Pancreas (tissue), 10 donors: ENCODE measurements at regions not wholly inside any gene's neighbourhood (a gene's known extent, or its start where the extent isn't known, plus 50 kb on each side); places are given as distances from the start of the nearest gene placed in this dataset.

Experiments used
- ATAC-seq, 4 donors: fragments of 200-7000 bp; cut with Tn5 transposase; one replicate each; pipeline versions ENCODE4 v1.8.0 to v1.9.1; 2020; ENCODE audit warnings: mild to moderate bottlenecking in 4 of 4, moderate library complexity in 4 of 4
- DNase-seq, 6 donors: peaks; one replicate each; pipeline ENCODE4 v3.0.0-alpha.2; 2020
- FAIRE-seq: peaks from 2 replicates; lab custom pipeline; 2012; peaks lifted over from hg19 to GRCh38; lab: Jason Lieb, UNC
- H3K27ac ChIP-seq, 4 donors: fragments of 200-600 bp; sonication (generic); 1 replicate in 3 of 4; 2 replicates in 1 of 4; pipeline versions ENCODE4 v1.5.0 to v1.8.0; 2020
- H3K27me3 ChIP-seq, 4 donors: fragments of 200-600 bp; one replicate each; pipeline ENCODE4 v1.8.0; 2021
- H3K36me3 ChIP-seq, 3 donors: fragments of 200-600 bp; sonication (generic) in 1 of 3; one replicate each; pipeline versions ENCODE4 v1.5.0 to v1.8.0; 2020 to 2021
- H3K4me1 ChIP-seq, 3 donors: fragments of 200-600 bp; one replicate each; pipeline ENCODE4 v1.8.0; 2021
- H3K4me3 ChIP-seq, 4 donors: fragments of 200-600 bp; sonication (generic) in 2 of 4; one replicate each; pipeline versions ENCODE4 v1.5.0 to v1.8.0; 2020 to 2021
- H3K9me3 ChIP-seq, 4 donors: fragments of 200-600 bp; one replicate each; pipeline ENCODE4 v1.8.0; 2021
- CTCF ChIP-seq, 4 donors: fragments of 200-600 bp; sonication (generic) in 3 of 4; IDR thresholded peaks; one replicate each; pipeline versions ENCODE4 v1.5.0 to v1.8.0; 2021; ENCODE audit warnings: antibody characterized with exemption in 4 of 4
- WGBS, 2 donors: extraction: QIAGEN DNeasy Blood & Tissue Kit; methylation state at CpG; one replicate each; pipeline ENCODE4 v1.1.7; 2013; 5-methylcytosine and 5-hydroxymethylcytosine counted together
- intact Hi-C, 3 donors: fragments of 100-400 bp; cut with DNase I; formaldehyde crosslinking; loops; one replicate each; pipeline versions ENCODE4 v1.11.1 to v1.14.2; 2022
- donor health status: healthy with polysubstance abuse.
- donor health status: DM: no; HTN: no; CAD: no; lungs with moderate emphysema.
- donor health status: DM: no; HTN: no; CAD: no.
- donor health status: control.
- donor health status: control.
- donor health status: Bipolar disorder and iron deficiency.
- donor health status: DM: yes; HTN: yes; CAD: no.
- donor health status: DM: no; HTN: no; CAD: no.
- donor health status: DM: no; HTN: no; CAD: no.
- donor health status: DM: yes; HTN: yes; CAD: no.

GRCh38 chr16:48834576-48834975, 224.6 kb upstream of the N4BP1 start:
- no peaks in the 10 kb centered on the region for H3K4me1 ChIP-seq
- FAIRE-seq = no peak
- H3K27ac ChIP-seq = no peak overlapping the region
- no peak for DNase-seq
- no peak for ATAC-seq
- H3K4me3 ChIP-seq = no peak overlapping the region
- WGBS, 2 donors = 53 to 58% methylated on average over 1 of the region's 1 CpG
- no peaks in the 10 kb centered on the region for H3K27me3 ChIP-seq
- H3K9me3 ChIP-seq = no peaks in the 10 kb centered on the region
- no peak for TF ChIP-seq CTCF (IDR thresholded peaks at IDR 0.05)
- intact Hi-C loops = no loop called here
- H3K36me3 ChIP-seq = no peaks in the 10 kb centered on the region

- DNase-seq = no peak
- H3K4me1 ChIP-seq = no peaks in the 10 kb centered on the region
- no peak for TF ChIP-seq CTCF (IDR thresholded peaks at IDR 0.05)
- H3K4me3 ChIP-seq = no peak overlapping the region
- intact Hi-C loops = no loop called here
- no peaks in the 10 kb centered on the region for H3K36me3 ChIP-seq
- 22 to 24% methylated on average over 2 of the region's 2 CpGs for WGBS, 2 donors
- no peaks in the 10 kb centered on the region for H3K27me3 ChIP-seq
- H3K27ac ChIP-seq = no peak overlapping the region
- no peak for ATAC-seq
- no peak for FAIRE-seq
- no peaks in the 10 kb centered on the region for H3K9me3 ChIP-seq
Observed at GRCh38 chr16:48833461-48833860, 223.5 kb upstream of the N4BP1 start.

- 32 to 40% methylated on average over 4 of the region's 4 CpGs for WGBS, 2 donors
- intact Hi-C loops = no loop called here
Observed at GRCh38 chr16:48831076-48831722, 221.2 kb upstream of the N4BP1 start.

GRCh38 chr16:48829336-48830310, 219.6 kb upstream of the N4BP1 start:
- no peak for TF ChIP-seq CTCF (IDR thresholded peaks at IDR 0.05)
- H3K4me3 ChIP-seq = no peak overlapping the region
- 78 to 88% methylated on average over 12 of the region's 12 CpGs for WGBS, 2 donors
- ATAC-seq = no peak
- no peaks in the 10 kb centered on the region for H3K36me3 ChIP-seq
- intact Hi-C loops = no loop called here
- H3K9me3 ChIP-seq = no peaks in the 10 kb centered on the region
- no peak for DNase-seq
- no peak for FAIRE-seq
- H3K4me1 ChIP-seq = no peaks in the 10 kb centered on the region
- no peaks in the 10 kb centered on the region for H3K27me3 ChIP-seq
- H3K27ac ChIP-seq = no peak overlapping the region

More at GRCh38 chr16:48831076-48831722, 221.2 kb upstream of the N4BP1 start:
- no peak for DNase-seq
- no peak for FAIRE-seq
- H3K4me3 ChIP-seq = no peak overlapping the region
- H3K4me1 ChIP-seq = no peaks in the 10 kb centered on the region
- TF ChIP-seq CTCF (IDR thresholded peaks at IDR 0.05) = peak in 1 of 4 donors; percentile 16
- H3K36me3 ChIP-seq = no peaks in the 10 kb centered on the region
- no peaks in the 10 kb centered on the region for H3K9me3 ChIP-seq
- ATAC-seq = no peak
- no peak overlapping the region for H3K27ac ChIP-seq
- H3K27me3 ChIP-seq = no peaks in the 10 kb centered on the region
